ENCODE measurements at regions not wholly inside any gene's neighbourhood (a gene's known extent, or its start where the extent isn't known, plus 50 kb on each side); places are given as distances from the start of the nearest gene placed in this dataset.
A peak's percentile ranks its signal among the peaks of the same experiment; 100 is the strongest.
"Not testable (repeated sequence)": the region's sequence is repeated elsewhere in the genome, so short reads cannot be mapped to it uniquely, and the experiment has no call there.

GRCh38 chr6:137395316-137395715 is 98.9 kb downstream of the OLIG3 start:
- DNase-seq = no peak

GRCh38 chr6:137391061-137391814 is 103.0 kb downstream of the OLIG3 start:
- no peak for DNase-seq

- no peak for DNase-seq
Observed at GRCh38 chr6:137390334-137390733, 103.9 kb downstream of the OLIG3 start.

GRCh38 chr6:137389150-137389704 is 105.0 kb downstream of the OLIG3 start:
- peak; percentile 81 for DNase-seq

GRCh38 chr6:137387096-137387764 is 107.0 kb downstream of the OLIG3 start:
- DNase-seq = no peak

- DNase-seq = not testable (repeated sequence)
Observed at GRCh38 chr6:137383287-137383686, 110.9 kb downstream of the OLIG3 start.

- no peak for DNase-seq
Observed at GRCh38 chr6:137378090-137378369, 116.2 kb downstream of the OLIG3 start.

GRCh38 chr6:137373296-137373695 is 120.9 kb downstream of the OLIG3 start:
- DNase-seq = no peak

- DNase-seq = no peak
Observed at GRCh38 chr6:137372532-137372931, 121.7 kb downstream of the OLIG3 start.

- DNase-seq = no peak
Observed at GRCh38 chr6:137371634-137372016, 122.6 kb downstream of the OLIG3 start.

- no peak for DNase-seq
Observed at GRCh38 chr6:137370871-137371633, 123.1 kb downstream of the OLIG3 start.

GRCh38 chr6:137369136-137369535 is 125.1 kb downstream of the OLIG3 start:
- no peak for DNase-seq

- DNase-seq = no peak
Observed at GRCh38 chr6:137365707-137366437, 128.3 kb downstream of the OLIG3 start.

GRCh38 chr6:137363805-137364138 is 130.4 kb downstream of the OLIG3 start:
- peak; percentile 57 for DNase-seq

- DNase-seq = no peak
Observed at GRCh38 chr6:137362878-137363804, 131.1 kb downstream of the OLIG3 start.

- DNase-seq = no peak
Observed at GRCh38 chr6:137361701-137362100, 132.5 kb downstream of the OLIG3 start.

GRCh38 chr6:137358273-137358672 is 135.9 kb downstream of the OLIG3 start:
- no peak for DNase-seq

- no peak for DNase-seq
Observed at GRCh38 chr6:137357948-137358266, 136.3 kb downstream of the OLIG3 start.

- no peak for DNase-seq
Observed at GRCh38 chr6:137357263-137357947, 136.8 kb downstream of the OLIG3 start.

GRCh38 chr6:137353842-137354397 is 134.7 kb upstream of the IFNGR1 start:
- DNase-seq = no peak

GRCh38 chr6:137353346-137353745 is 134.2 kb upstream of the IFNGR1 start:
- DNase-seq = peak; percentile 9

Measured in CD4-positive, alpha-beta T cell treated with Interleukin-10 for 1 hour (primary cell).